Lung (tissue), 11 donors: ENCODE measurements at regions not wholly inside any gene's neighbourhood (a gene's known extent, or its start where the extent isn't known, plus 50 kb on each side); places are given as distances from the start of the nearest gene placed in this dataset.

Source experiments
- ATAC-seq: fragments of 200-7000 bp; cut with Tn5 transposase; one replicate; pipeline ENCODE4 v1.9.1; 2020; ENCODE audit warnings: moderate number of reproducible peaks; ENCODE audit not compliant: insufficient read depth, low FRiP score
- DNase-seq, 3 donors: peaks; one replicate each; pipeline ENCODE4 v3.0.0-alpha.2; 2013 to 2017
- H3K27ac ChIP-seq, 2 donors: one replicate each; pipeline ENCODE4 v1.5.1; 2013; ENCODE audit warnings: mild to moderate bottlenecking in 2 of 2, moderate library complexity in 2 of 2, control low read depth in 1 of 2, inconsistent platforms in 1 of 2, low read depth in 1 of 2, low read length in 1 of 2
- H3K27me3 ChIP-seq, 3 donors: one replicate each; pipeline ENCODE4 v1.5.1; 2013; ENCODE audit warnings: low read length in 2 of 3; ENCODE audit not compliant: control insufficient read depth in 3 of 3, insufficient read depth in 3 of 3
- H3K36me3 ChIP-seq, 4 donors: one replicate each; pipeline ENCODE4 v1.5.1; 2013; ENCODE audit warnings: low read length in 4 of 4, mild to moderate bottlenecking in 1 of 4, moderate library complexity in 1 of 4; ENCODE audit not compliant: control insufficient read depth in 4 of 4, insufficient read depth in 4 of 4
- H3K4me1 ChIP-seq, 5 donors: one replicate each; pipeline ENCODE4 v1.5.1; 2013; ENCODE audit warnings: low read length in 5 of 5, mild to moderate bottlenecking in 2 of 5, moderate library complexity in 1 of 5; ENCODE audit not compliant: control insufficient read depth in 5 of 5, insufficient read depth in 5 of 5
- H3K4me3 ChIP-seq: one replicate; pipeline ENCODE4 v1.5.1; 2013; ENCODE audit warnings: mild to moderate bottlenecking, control low read depth, moderate library complexity
- H3K9ac ChIP-seq, 2 donors: one replicate each; pipeline ENCODE4 v1.5.1; 2013; ENCODE audit warnings: low read length in 2 of 2, control low read depth in 1 of 2; ENCODE audit not compliant: insufficient read depth in 1 of 2
- H3K9me3 ChIP-seq, 4 donors: one replicate each; pipeline ENCODE4 v1.5.1; 2013; ENCODE audit warnings: low read length in 3 of 4, mild to moderate bottlenecking in 1 of 4, moderate library complexity in 1 of 4; ENCODE audit not compliant: control insufficient read depth in 4 of 4, insufficient read depth in 3 of 4
- CTCF ChIP-seq: IDR thresholded peaks from 2 replicates; pipeline ENCODE4 v1.5.1; 2012; ENCODE audit warnings: mild to moderate bottlenecking; ENCODE audit errors: control extremely low read depth, extremely low read depth
- WGBS, 2 donors: extraction: QIAGEN DNeasy Blood & Tissue Kit; methylation state at CpG; one replicate each; pipeline ENCODE4 v1.1.7; 2013; 5-methylcytosine and 5-hydroxymethylcytosine counted together
- donor health status: control.
- donor health status: control.
- donor health status: Bipolar disorder and iron deficiency.
- donor health status: healthy.
- donor health status: DM: yes; HTN: yes; CAD: no.

- TF ChIP-seq CTCF = no peak
- no peak for ATAC-seq
- no peaks in the 10 kb centered on the region for H3K4me1 ChIP-seq
Observed at GRCh38 chr13:91232716-91233115, 114.8 kb upstream of the MIR17HG start.

GRCh38 chr13:91233291-91233690 lies 114.2 kb upstream of the MIR17HG start:
- Histone ChIP-seq H3K4me1 (no peaks in the 10 kb centered on the region), H3K9me3 (no peaks in the 10 kb centered on the region), H3K9ac (no peak overlapping the region), H3K27ac (no peak overlapping the region), H3K36me3 (no peaks in the 10 kb centered on the region), H3K27me3 (no peaks in the 10 kb centered on the region), H3K4me3 (no peak overlapping the region)
- whole genome bisulfite sequencing, 2 donors = 88 to 90% methylated on average over 3 of the region's 3 CpGs
- ATAC-seq (no peak), DNase-seq (no peak)
- TF ChIP-seq CTCF = no peak

More at GRCh38 chr13:91232716-91233115, 114.8 kb upstream of the MIR17HG start:
- Histone ChIP-seq H3K27ac (no peak overlapping the region), H3K36me3 (no peaks in the 10 kb centered on the region), H3K9me3 (no peaks in the 10 kb centered on the region), H3K9ac (no peak overlapping the region), H3K4me3 (no peak overlapping the region), H3K27me3 (no peaks in the 10 kb centered on the region)
- DNase-seq = no peak

- Histone ChIP-seq H3K4me3 (no peak overlapping the region), H3K9ac (no peak overlapping the region), H3K9me3 (no peaks in the 10 kb centered on the region), H3K27ac (no peak overlapping the region), H3K4me1 (no peaks in the 10 kb centered on the region), H3K36me3 (no peaks in the 10 kb centered on the region), H3K27me3 (no peaks in the 10 kb centered on the region)
- ATAC-seq (no peak), DNase-seq (no peak)
- WGBS, 2 donors = 88 to 95% methylated on average over 3 of the region's 3 CpGs
- TF ChIP-seq CTCF = no peak
Observed at GRCh38 chr13:91236182-91236581, 111.3 kb upstream of the MIR17HG start.

DNA sequence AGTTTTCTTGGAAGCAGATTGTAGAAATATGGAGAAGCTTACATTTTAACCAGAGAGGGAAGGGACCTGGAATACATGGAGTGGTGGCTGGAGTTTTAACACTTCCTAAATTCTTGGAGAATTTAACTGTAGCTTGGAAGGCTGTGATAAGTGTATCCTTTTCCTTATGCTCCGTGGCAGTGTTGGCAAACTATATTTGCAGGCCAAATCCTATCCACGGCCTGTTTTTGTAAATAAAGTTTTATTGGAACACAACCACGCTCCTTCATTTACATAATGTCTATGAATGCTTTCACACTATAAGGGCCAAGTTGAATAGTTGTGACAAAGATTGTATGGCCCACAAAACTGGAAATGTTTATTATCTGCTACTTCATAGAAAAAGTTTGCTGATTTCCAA lies 110.6 kb upstream of the MIR17HG start:
- no peaks in the 10 kb centered on the region for H3K4me1 ChIP-seq
- 92 to 94% methylated on average over 3 of the region's 3 CpGs for WGBS, 2 donors
- DNase-seq = no peak
- no peak overlapping the region for H3K9ac ChIP-seq
- no peaks in the 10 kb centered on the region for H3K27me3 ChIP-seq
- no peak for ATAC-seq
- no peaks in the 10 kb centered on the region for H3K36me3 ChIP-seq
- H3K9me3 ChIP-seq = no peaks in the 10 kb centered on the region
- H3K27ac ChIP-seq = no peak overlapping the region
- H3K4me3 ChIP-seq = no peak overlapping the region
- no peak for TF ChIP-seq CTCF
